RWPE1 (cell line): ENCODE measurements at regions not wholly inside any gene's neighbourhood (a gene's known extent, or its start where the extent isn't known, plus 50 kb on each side); places are given as distances from the start of the nearest gene placed in this dataset.
A peak's percentile ranks its signal among the peaks of the same experiment; 100 is the strongest.

Experiments
- CTCF ChIA-PET: fragments of 350-600 bp; sonication (Branson Sonifier 250); formaldehyde crosslinking; extraction: SDS; loops from one replicate; lab custom pipeline; 2021; lab: Yijun Ruan, JAX
- POLR2A ChIA-PET: fragments of 400-600 bp; formaldehyde crosslinking; extraction: SDS; loops from one replicate; lab custom pipeline; 2020; ENCODE audit warnings: antibody characterized with exemption; ENCODE audit not compliant: low non-redundant PET; lab: Yijun Ruan, JAX
- DNase-seq: peaks from one replicate; pipeline ENCODE4 v3.0.0; 2012; ENCODE audit warnings: low spot score
- H3K27ac ChIP-seq: fragments of 450-650 bp; 2 replicates; pipeline ENCODE4 v1.5.1; 2017
- TF ChIP-seq, protein P1 (sequence below): fragments of 450-650 bp; conservative IDR thresholded peaks from 2 replicates; pipeline ENCODE4 v1.5.1; 2017; ENCODE audit warnings: low read depth, mild to moderate bottlenecking

DNA sequence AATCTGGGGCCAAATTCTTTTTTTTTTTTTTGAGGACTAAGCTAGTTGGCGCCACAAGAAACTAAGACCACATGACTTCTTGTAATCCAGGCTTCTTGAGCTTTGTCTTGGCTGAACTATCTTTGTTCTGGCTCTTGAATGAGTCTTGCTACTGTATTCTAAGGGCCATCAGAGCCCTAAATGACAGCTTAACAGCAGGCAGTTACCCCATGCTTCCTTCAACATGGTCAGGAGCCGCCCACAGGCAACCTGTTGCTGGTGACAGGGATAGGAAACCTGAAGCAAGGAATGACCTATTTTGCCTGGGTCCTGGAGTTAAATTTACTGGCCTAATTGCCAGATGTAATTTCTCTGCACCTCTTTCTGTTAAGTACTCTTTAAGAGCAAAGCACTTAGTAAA, 188.2 kb upstream of the PLXNA2 start:
- TF ChIP-seq, protein P1, sequence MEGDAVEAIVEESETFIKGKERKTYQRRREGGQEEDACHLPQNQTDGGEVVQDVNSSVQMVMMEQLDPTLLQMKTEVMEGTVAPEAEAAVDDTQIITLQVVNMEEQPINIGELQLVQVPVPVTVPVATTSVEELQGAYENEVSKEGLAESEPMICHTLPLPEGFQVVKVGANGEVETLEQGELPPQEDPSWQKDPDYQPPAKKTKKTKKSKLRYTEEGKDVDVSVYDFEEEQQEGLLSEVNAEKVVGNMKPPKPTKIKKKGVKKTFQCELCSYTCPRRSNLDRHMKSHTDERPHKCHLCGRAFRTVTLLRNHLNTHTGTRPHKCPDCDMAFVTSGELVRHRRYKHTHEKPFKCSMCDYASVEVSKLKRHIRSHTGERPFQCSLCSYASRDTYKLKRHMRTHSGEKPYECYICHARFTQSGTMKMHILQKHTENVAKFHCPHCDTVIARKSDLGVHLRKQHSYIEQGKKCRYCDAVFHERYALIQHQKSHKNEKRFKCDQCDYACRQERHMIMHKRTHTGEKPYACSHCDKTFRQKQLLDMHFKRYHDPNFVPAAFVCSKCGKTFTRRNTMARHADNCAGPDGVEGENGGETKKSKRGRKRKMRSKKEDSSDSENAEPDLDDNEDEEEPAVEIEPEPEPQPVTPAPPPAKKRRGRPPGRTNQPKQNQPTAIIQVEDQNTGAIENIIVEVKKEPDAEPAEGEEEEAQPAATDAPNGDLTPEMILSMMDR, result no peak
- POLR2A ChIA-PET, result no interaction called here
- CTCF ChIA-PET, result no interaction called here
- H3K27ac ChIP-seq, result no peak overlapping the region
- no peak for DNase-seq

DNA sequence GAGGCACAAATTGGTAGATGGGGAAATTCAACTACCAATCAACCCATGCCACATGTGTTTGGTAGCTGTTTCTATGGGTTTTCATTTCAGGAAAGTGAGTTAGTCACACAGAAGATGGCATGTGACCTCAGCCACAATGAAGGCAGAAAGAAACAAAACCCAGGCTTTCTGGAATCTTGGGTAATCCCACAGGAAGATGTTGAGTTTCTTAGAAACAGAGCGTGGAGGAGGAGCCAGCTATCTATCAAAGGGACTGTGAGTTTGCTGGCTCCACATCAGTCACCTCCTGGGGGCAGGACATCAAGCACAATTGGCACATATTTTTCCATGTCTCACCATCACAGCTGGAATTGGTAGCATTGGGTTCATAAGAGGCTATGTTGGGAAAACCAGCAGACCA, 188.9 kb upstream of the PLXNA2 start:
- CTCF ChIA-PET, result no interaction called here
- POLR2A ChIA-PET, result no interaction called here
- TF ChIP-seq, protein P1, result no peak
- no peak overlapping the region for H3K27ac ChIP-seq
- DNase-seq, result no peak

DNA sequence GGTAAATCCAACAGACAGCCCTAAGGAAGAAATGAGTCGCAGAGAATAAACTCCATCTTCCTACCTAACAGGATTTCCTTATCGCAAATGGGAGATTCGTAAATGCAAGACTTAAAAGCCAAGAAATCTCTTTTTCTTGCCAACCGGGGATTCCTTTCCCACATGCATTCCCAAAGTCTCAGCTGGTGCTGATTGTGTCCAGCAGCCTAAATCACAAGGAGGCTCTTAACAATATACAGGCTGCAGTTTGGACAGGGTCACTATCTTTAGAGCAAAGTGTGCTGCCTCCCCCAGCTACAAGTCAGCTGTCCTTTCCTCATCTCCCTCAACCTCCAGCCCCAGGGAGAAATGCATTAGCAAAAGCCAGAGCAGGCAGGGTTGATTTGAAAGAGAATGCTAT, 189.8 kb upstream of the PLXNA2 start:
- POLR2A ChIA-PET, result no interaction called here
- no peak for DNase-seq
- TF ChIP-seq, protein P1, result no peak
- no peak overlapping the region for H3K27ac ChIP-seq
- CTCF ChIA-PET, result interaction anchor here (0.6 kb wide), 1 partner anchor 35 kb away, joined by 3 read pairs; no protein-coding TSS in a partner anchor

DNA sequence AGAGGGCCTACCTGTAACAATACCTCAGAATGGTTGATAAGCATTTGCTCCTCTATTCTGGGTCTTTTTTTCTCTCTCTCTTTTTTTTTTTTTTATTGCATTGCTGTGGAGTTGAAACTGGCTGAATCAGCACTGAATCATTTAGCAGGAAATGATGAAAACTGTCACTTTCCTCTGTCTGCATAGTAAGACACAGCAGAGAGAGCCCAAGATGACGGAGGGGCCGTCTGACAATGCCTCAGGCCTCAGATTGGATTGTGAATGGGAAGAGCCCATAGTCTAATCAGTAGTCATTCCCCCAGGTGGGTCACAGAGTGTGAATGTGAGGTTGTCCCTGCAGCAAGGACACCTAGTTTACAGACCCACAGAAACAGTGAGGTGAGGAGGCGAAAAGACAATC, 193.2 kb upstream of the PLXNA2 start:
- peak; percentile 24 for DNase-seq
- ChIA-PET POLR2A (no interaction called here), CTCF (interaction anchor here (0.7 kb wide), 1 partner anchor 710 kb away, joined by 4 read pairs; no protein-coding TSS in a partner anchor)
- TF ChIP-seq, protein P1, result no peak
- no peak overlapping the region for H3K27ac ChIP-seq

DNA sequence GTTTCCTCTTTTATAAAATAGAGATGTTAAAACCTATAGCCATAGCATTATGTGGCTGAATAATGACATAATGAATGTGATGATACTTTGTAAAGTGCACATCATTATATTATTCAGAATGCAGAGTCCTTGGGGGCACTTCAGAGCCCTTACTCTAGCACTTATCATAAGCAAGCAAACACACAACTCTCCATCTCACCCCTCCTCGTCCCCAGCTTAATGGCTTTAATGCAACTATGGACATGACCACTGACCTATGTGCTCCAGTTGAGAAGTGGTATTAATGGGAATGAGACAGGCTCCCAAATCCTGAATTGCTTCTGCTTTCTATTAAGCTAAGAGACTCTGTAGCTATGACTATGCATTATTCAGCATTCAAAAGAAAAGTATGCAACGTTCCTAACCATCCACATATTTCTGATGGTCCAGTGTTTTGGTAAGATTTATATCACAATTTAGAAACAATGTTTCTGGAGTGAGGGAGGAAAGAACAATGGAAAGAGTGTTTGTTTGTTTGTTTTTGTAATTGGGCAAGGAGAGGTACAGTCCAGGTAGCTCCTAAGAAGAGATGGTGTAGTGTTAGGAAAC, 194.0 kb upstream of the PLXNA2 start:
- TF ChIP-seq, protein P1, result no peak
- H3K27ac ChIP-seq, result no peak overlapping the region
- POLR2A ChIA-PET, result no interaction called here
- CTCF ChIA-PET, result no interaction called here
- no peak for DNase-seq

DNA sequence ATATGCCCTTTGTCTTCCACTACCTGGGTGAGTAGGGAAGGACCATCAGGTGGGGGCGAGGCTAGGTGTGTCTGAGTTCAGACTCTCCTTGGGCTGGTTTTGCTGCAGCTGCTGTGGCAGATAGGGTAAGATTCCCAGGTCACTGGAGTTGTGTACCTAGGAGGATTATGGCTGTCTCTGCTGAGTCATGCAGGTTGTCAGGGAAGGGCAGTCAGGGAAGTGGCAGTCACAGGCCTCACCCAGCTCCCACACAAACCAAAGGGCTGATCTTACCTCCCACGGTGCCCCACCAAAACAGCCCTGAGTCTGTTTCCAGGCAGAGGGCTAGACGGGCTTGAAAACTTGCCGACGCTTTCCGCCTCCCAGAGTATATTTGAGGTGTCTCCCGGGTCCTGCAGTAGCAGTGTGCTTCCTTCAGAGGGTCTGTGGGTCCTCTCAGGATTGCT, 201.6 kb upstream of the PLXNA2 start:
- TF ChIP-seq, protein P1, result no peak
- CTCF ChIA-PET, result no interaction called here
- POLR2A ChIA-PET, result no interaction called here
- H3K27ac ChIP-seq, result no peak overlapping the region
- DNase-seq, result no peak
